Upper lobe of left lung (tissue), 4 donors: ENCODE measurements at regions not wholly inside any gene's neighbourhood (a gene's known extent, or its start where the extent isn't known, plus 50 kb on each side); places are given as distances from the start of the nearest gene placed in this dataset.

ENCODE experiments used
- EP300 ChIP-seq, 4 donors: sonication (generic); formaldehyde crosslinking; IDR thresholded peaks; one replicate each; pipeline ENCODE4 v1.5.1; 2017; ENCODE audit warnings: antibody characterized with exemption in 4 of 4, control low read depth in 2 of 4
- POLR2A ChIP-seq, 4 donors: fragments of 450-650 bp; IDR thresholded peaks; one replicate each; pipeline ENCODE4 v1.5.1; 2016 to 2017; ENCODE audit warnings: antibody characterized with exemption in 4 of 4, mild to moderate bottlenecking in 2 of 4
- TF ChIP-seq, protein P1 (sequence below), 6 experiments: fragments of 450-650 bp in 4 of 6; fragments of 200-600 bp in 2 of 6; sonication (generic) in 2 of 6; IDR thresholded peaks; one replicate each; pipeline ENCODE4 v1.5.1; 2016 to 2019; ENCODE audit warnings: antibody characterized with exemption in 6 of 6

DNA sequence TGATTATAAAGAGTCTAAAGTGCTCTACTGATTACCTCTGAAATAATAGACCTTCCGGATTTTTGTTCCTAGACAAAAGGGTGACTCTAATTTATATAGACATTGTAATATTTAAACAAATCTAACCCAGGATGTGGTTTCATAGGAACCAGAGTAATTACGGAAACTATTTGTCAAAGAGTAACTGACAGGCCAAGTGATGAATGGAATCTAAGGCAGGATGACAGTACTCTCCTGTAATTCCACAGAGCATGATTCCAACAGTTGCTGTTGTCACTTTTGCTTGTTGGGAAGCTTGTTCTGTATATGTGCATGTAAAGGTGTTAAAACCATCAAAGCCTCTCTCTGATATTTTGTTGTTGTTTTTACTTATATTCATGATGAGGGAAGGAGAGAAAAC is 1141.0 kb downstream of the IGSF11 start:
- TF ChIP-seq, protein P1, sequence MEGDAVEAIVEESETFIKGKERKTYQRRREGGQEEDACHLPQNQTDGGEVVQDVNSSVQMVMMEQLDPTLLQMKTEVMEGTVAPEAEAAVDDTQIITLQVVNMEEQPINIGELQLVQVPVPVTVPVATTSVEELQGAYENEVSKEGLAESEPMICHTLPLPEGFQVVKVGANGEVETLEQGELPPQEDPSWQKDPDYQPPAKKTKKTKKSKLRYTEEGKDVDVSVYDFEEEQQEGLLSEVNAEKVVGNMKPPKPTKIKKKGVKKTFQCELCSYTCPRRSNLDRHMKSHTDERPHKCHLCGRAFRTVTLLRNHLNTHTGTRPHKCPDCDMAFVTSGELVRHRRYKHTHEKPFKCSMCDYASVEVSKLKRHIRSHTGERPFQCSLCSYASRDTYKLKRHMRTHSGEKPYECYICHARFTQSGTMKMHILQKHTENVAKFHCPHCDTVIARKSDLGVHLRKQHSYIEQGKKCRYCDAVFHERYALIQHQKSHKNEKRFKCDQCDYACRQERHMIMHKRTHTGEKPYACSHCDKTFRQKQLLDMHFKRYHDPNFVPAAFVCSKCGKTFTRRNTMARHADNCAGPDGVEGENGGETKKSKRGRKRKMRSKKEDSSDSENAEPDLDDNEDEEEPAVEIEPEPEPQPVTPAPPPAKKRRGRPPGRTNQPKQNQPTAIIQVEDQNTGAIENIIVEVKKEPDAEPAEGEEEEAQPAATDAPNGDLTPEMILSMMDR (IDR thresholded peaks at IDR 0.05) = no peak
- TF ChIP-seq POLR2A (IDR thresholded peaks at IDR 0.05) (no peak), EP300 (IDR thresholded peaks at IDR 0.05) (no peak)
